B cell (primary cell): ENCODE measurements at regions not wholly inside any gene's neighbourhood (a gene's known extent, or its start where the extent isn't known, plus 50 kb on each side); places are given as distances from the start of the nearest gene placed in this dataset.

ENCODE experiments used
- CTCF ChIP-seq: fragments of 200-600 bp; IDR thresholded peaks from one replicate; pipeline ENCODE4 v1.8.0; 2022; ENCODE audit warnings: antibody characterized with exemption, mild to moderate bottlenecking
- EZH2 ChIP-seq: IDR thresholded peaks from 2 replicates; pipeline ENCODE4 v1.6.1; 2012; ENCODE audit warnings: borderline replicate concordance, low read depth, mild to moderate bottlenecking, moderate library complexity, low read length; ENCODE audit not compliant: insufficient read depth, poor library complexity, severe bottlenecking

DNA sequence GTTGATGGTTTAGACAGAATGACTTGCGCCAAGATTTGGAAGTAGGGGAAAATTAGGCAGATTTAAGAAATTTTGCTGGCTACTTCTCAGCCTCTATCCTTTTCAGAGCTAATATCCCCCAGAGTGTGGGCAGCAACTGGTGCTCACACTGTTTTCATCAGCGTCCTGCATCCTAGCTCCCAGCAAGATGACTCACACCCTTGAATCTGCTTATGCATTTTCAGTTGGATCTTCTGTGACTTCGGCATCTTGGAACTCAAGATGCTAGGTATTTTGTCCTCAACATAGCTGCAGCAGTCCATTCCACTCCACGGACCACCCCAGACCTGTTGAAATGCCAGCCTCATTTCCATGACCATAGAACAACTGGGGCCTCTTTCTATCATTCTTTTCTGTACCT lies 336.1 kb upstream of the NR2F2 start:
- TF ChIP-seq CTCF (no peak), EZH2 (no peak)
